SK-N-SH (cell line): ENCODE measurements at regions not wholly inside any gene's neighbourhood (a gene's known extent, or its start where the extent isn't known, plus 50 kb on each side); places are given as distances from the start of the nearest gene placed in this dataset.

Source experiments
- CTCF ChIA-PET: fragments of 300-600, 350-600 bp; formaldehyde crosslinking; extraction: SDS; loops from one replicate; lab custom pipeline; 2021; lab: Yijun Ruan, JAX
- POLR2A ChIA-PET: fragments of 350-600 bp; sonication (Branson Sonifier 250); formaldehyde crosslinking; extraction: SDS; loops from one replicate; lab custom pipeline; 2020; ENCODE audit warnings: antibody characterized with exemption, inconsistent platforms; lab: Yijun Ruan, JAX
- DNase-seq: peaks from one replicate; pipeline ENCODE4 v3.0.0; 2012
- H2AFZ ChIP-seq: fragments of 200-600 bp; sonication (generic); 2 replicates; pipeline ENCODE4 v1.8.1; 2016; ENCODE audit warnings: antibody characterized with exemption, mild to moderate bottlenecking, low read depth
- H3F3A ChIP-seq: fragments of 200-600 bp; sonication (generic); replicated peaks from 2 replicates; pipeline ENCODE3; 2016; ENCODE audit warnings: antibody characterized with exemption, mild to moderate bottlenecking; ENCODE audit not compliant: insufficient read depth
- H3K27ac ChIP-seq, 2 experiments: fragments of 200-500 bp in 1 of 2; fragments of 200-600 bp in 1 of 2; sonication (Bioruptor generic) in 1 of 2; sonication (generic), shearing (Covaris generic) in 1 of 2; 2 replicates each; pipeline versions ENCODE4 v1.5.1 to v1.6.1; 2014 to 2016; ENCODE audit warnings: low read depth in 2 of 2, inconsistent platforms in 1 of 2, low read length in 1 of 2, mild to moderate bottlenecking in 1 of 2, mixed read lengths in 1 of 2
- H3K27me3 ChIP-seq: fragments of 200-600 bp; sonication (generic), shearing (Covaris generic); 2 replicates; pipeline ENCODE4 v1.6.1; 2016; ENCODE audit warnings: mixed run types; ENCODE audit not compliant: insufficient read depth
- H3K36me3 ChIP-seq, 2 experiments: fragments of 200-500 bp in 1 of 2; fragments of 200-600 bp in 1 of 2; sonication (Bioruptor generic) in 1 of 2; sonication (generic) in 1 of 2; replicated peaks in 1 of 2; 2 replicates each; pipeline versions ENCODE3 to v1.5.1; 2014 to 2016; ENCODE audit warnings: low read length in 1 of 2, mild to moderate bottlenecking in 1 of 2; ENCODE audit not compliant: insufficient read depth in 2 of 2, control insufficient read depth in 1 of 2
- H3K4me1 ChIP-seq, 2 experiments: fragments of 200-500 bp in 1 of 2; fragments of 200-600 bp in 1 of 2; sonication (Bioruptor generic) in 1 of 2; sonication (generic), shearing (Covaris generic) in 1 of 2; 2 replicates each; pipeline versions ENCODE4 v1.5.1 to v1.6.1; 2014 to 2016; ENCODE audit warnings: low read depth in 1 of 2, low read length in 1 of 2, mixed run types in 1 of 2; ENCODE audit not compliant: insufficient read depth in 2 of 2, control insufficient read depth in 1 of 2
- H3K4me2 ChIP-seq: fragments of 200-600 bp; sonication (generic), shearing (Covaris generic); 2 replicates; pipeline ENCODE4 v1.6.1; 2017; ENCODE audit warnings: mixed run types
- H3K4me3 ChIP-seq, 2 experiments: fragments of 200-500 bp in 1 of 2; fragments of 200-600 bp in 1 of 2; sonication (Bioruptor generic) in 1 of 2; sonication (generic), shearing (Covaris generic) in 1 of 2; 2 replicates each; pipeline versions ENCODE4 v1.5.1 to v1.8.1; 2014 to 2016; ENCODE audit warnings: low read depth in 2 of 2, inconsistent platforms in 1 of 2, low read length in 1 of 2, mild to moderate bottlenecking in 1 of 2, mixed read lengths in 1 of 2, moderate library complexity in 1 of 2
- H3K79me2 ChIP-seq: fragments of 200-600 bp; sonication (generic); 2 replicates; pipeline ENCODE4 v1.8.1; 2017; ENCODE audit warnings: mild to moderate bottlenecking; ENCODE audit not compliant: insufficient read depth
- H3K9ac ChIP-seq: fragments of 200-600 bp; sonication (generic); 2 replicates; pipeline ENCODE4 v1.6.1; 2017; ENCODE audit warnings: mixed run types
- H3K9me2 ChIP-seq: fragments of 200-600 bp; sonication (generic); 2 replicates; pipeline ENCODE4 v1.6.1; 2017; ENCODE audit warnings: mixed run types
- H3K9me3 ChIP-seq: fragments of 200-600 bp; sonication (generic); 2 replicates; pipeline ENCODE4 v1.6.1; 2017; ENCODE audit warnings: mixed run types, mild to moderate bottlenecking, moderate library complexity
- H4K20me1 ChIP-seq: fragments of 200-600 bp; sonication (generic); 2 replicates; pipeline ENCODE4 v1.6.1; 2017; ENCODE audit warnings: mild to moderate bottlenecking, mixed run types; ENCODE audit not compliant: insufficient read depth
- CHD2 ChIP-seq: fragments of 150-350 bp; IDR thresholded peaks from 2 replicates; pipeline ENCODE4 v1.6.1; 2018; ENCODE audit warnings: low read length; ENCODE audit not compliant: partially characterized antibody
- EP300 ChIP-seq, 2 experiments: IDR thresholded peaks; 2 replicates each; pipeline versions ENCODE4 v1.4.0 to v1.6.1; 2012; ENCODE audit warnings: borderline replicate concordance in 1 of 2, low read depth in 1 of 2, low read length in 1 of 2
- EZH2phosphoT487 ChIP-seq: fragments of 200-600 bp; sonication (generic); IDR thresholded peaks from 2 replicates; pipeline ENCODE4 v1.6.1; 2017; ENCODE audit warnings: low read depth, mixed run types, mild to moderate bottlenecking, antibody characterized with exemption, moderate library complexity, borderline replicate concordance
- FOSL2 ChIP-seq: IDR thresholded peaks from 2 replicates; pipeline ENCODE4 v1.4.0; 2012; ENCODE audit warnings: low read depth, mild to moderate bottlenecking, moderate library complexity, borderline replicate concordance
- FOXM1 ChIP-seq: IDR thresholded peaks from 2 replicates; pipeline ENCODE4 v1.4.0; 2012; ENCODE audit warnings: low read depth, mild to moderate bottlenecking
- JUND ChIP-seq: IDR thresholded peaks from 2 replicates; pipeline ENCODE4 v1.4.0; 2012
- NFIC ChIP-seq: IDR thresholded peaks from 2 replicates; pipeline ENCODE4 v1.4.0; 2012; ENCODE audit warnings: borderline replicate concordance
- PBX3 ChIP-seq: IDR thresholded peaks from 2 replicates; pipeline ENCODE4; 2012
- RAD21 ChIP-seq: IDR thresholded peaks from 2 replicates; pipeline ENCODE4 v1.6.1; 2012; ENCODE audit warnings: mild to moderate bottlenecking, low read length
- REST ChIP-seq: IDR thresholded peaks from 2 replicates; pipeline ENCODE4 v1.6.1; 2012; ENCODE audit warnings: mild to moderate bottlenecking, low read depth, low read length, moderate library complexity
- RFX5 ChIP-seq: IDR thresholded peaks from 2 replicates; pipeline ENCODE4 v1.6.1; 2012; ENCODE audit warnings: mild to moderate bottlenecking, improper control_type of control experiment, low read length
- SIN3A ChIP-seq: IDR thresholded peaks from 2 replicates; pipeline ENCODE4 v1.6.1; 2012; ENCODE audit warnings: low read depth, mild to moderate bottlenecking, low read length, moderate library complexity, borderline replicate concordance
- TEAD4 ChIP-seq: IDR thresholded peaks from 2 replicates; pipeline ENCODE4 v1.4.0; 2012; ENCODE audit warnings: mild to moderate bottlenecking, borderline replicate concordance; ENCODE audit not compliant: insufficient read depth
- USF1 ChIP-seq: IDR thresholded peaks from 2 replicates; pipeline ENCODE4 v1.4.0; 2012; ENCODE audit warnings: low read depth, borderline replicate concordance
- WGBS: methylation state at CpG from one replicate; pipeline ENCODE4 v1.1.6; 2017; ENCODE audit warnings: low lambda C conversion rate; 5-methylcytosine and 5-hydroxymethylcytosine counted together

GRCh38 chr7:67438913-67439505 lies 442.4 kb downstream of the TYW1 start:
- CTCF ChIA-PET, result interaction anchor here (0.8 to 1.2 kb wide), 7 partner anchors 12 to 67 kb away, joined by 3 to 4 read pairs (median 3); no protein-coding TSS in a partner anchor
- Histone ChIP-seq H2AFZ (no peak overlapping the region), H3K27ac (no peak overlapping the region), H3K36me3 (no peaks in the 10 kb centered on the region), H3K27me3 (no peaks in the 10 kb centered on the region), H3K79me2 (no peaks in the 10 kb centered on the region), H3K4me1 (no peaks in the 10 kb centered on the region), H3K4me2 (no peak overlapping the region), H3F3A (no peaks in the 10 kb centered on the region), H3K9ac (no peak overlapping the region), H3K4me3 (no peak overlapping the region), H3K9me3 (no peaks in the 10 kb centered on the region), H4K20me1 (no peaks in the 10 kb centered on the region), H3K9me2 (no peaks in the 10 kb centered on the region)
- no peak for DNase-seq
- TF ChIP-seq EZH2phosphoT487, result no peak
- no peak for TF ChIP-seq TEAD4
- TF ChIP-seq FOXM1, result no peak
- no peak for TF ChIP-seq RAD21
- no peak for TF ChIP-seq JUND
- TF ChIP-seq EP300 (IDR thresholded peaks at IDR 0.05; ENCODE audit: borderline replicate concordance in 1 of 2, low read depth in 1 of 2, low read length in 1 of 2), result no peak
- no peak for TF ChIP-seq USF1
- no peak for TF ChIP-seq NFIC
- no peak for TF ChIP-seq FOSL2
- no peak for TF ChIP-seq SIN3A
- TF ChIP-seq REST, result no peak
- TF ChIP-seq CHD2, result no peak
- no peak for TF ChIP-seq PBX3
- no peak for TF ChIP-seq RFX5
- POLR2A ChIA-PET, result no interaction called here
- 37% methylated on average over 12 of the region's 13 CpGs for WGBS
